GM12878 (cell line): ENCODE measurements at regions not wholly inside any gene's neighbourhood (a gene's known extent, or its start where the extent isn't known, plus 50 kb on each side); places are given as distances from the start of the nearest gene placed in this dataset.
A peak's percentile ranks its signal among the peaks of the same experiment; 100 is the strongest.

Source experiments
- ATAC-seq: fragments of 200-7000 bp; cut with Tn5 transposase; 3 replicates; pipeline ENCODE4 v1.9.1; 2020; ENCODE audit warnings: mild to moderate bottlenecking, moderate library complexity
- BruUV-seq: library from RNA; stranded (reverse); fragments of 400-500 nt; replicated peaks from 2 replicates; lab custom pipeline; 2021; lab: Mats Ljungman, UMichigan
- CTCF ChIA-PET: fragments of 300-600 bp; sonication (Branson Sonifier 250); formaldehyde crosslinking; extraction: SDS; loops from one replicate; lab custom pipeline; 2021; ENCODE audit warnings: inconsistent platforms; lab: Yijun Ruan, JAX
- POLR2A ChIA-PET: fragments of 350-600 bp; formaldehyde crosslinking; extraction: SDS; loops from one replicate; lab custom pipeline; 2021; ENCODE audit warnings: inconsistent platforms; lab: Charles Lee
- RAD21 ChIA-PET: fragments of 300-600 bp; sonication (Branson Sonifier 250); formaldehyde crosslinking; loops from one replicate; lab custom pipeline; 2023; ENCODE audit warnings: antibody characterized with exemption; ENCODE audit not compliant: unreplicated experiment; lab: Charles Lee
- SMC1A ChIA-PET: fragments of 300-600 bp; sonication (Branson Sonifier 250); formaldehyde crosslinking; loops from one replicate; lab custom pipeline; 2023; ENCODE audit not compliant: unreplicated experiment, uncharacterized antibody; lab: Charles Lee
- DNase-seq: peaks from one replicate; pipeline ENCODE4 v3.0.0-alpha.2; 2011; ENCODE audit warnings: low read depth, low spot score
- FAIRE-seq: peaks from 3 replicates; lab custom pipeline; 2011; peaks lifted over from hg19 to GRCh38; lab: Jason Lieb, UNC
- H2AFZ ChIP-seq: 2 replicates; pipeline ENCODE4 v1.6.0; 2011; ENCODE audit warnings: low read depth, low read length, control low read depth; ENCODE audit not compliant: control insufficient read depth
- H3K27ac ChIP-seq: 2 replicates; pipeline ENCODE4 v1.5.1; 2011; ENCODE audit warnings: control low read depth; ENCODE audit not compliant: control insufficient read depth, insufficient read depth
- H3K27me3 ChIP-seq, 2 experiments: replicated peaks in 1 of 2; 2 replicates each; pipeline versions ENCODE4 v1.6.0 to v1.6.1; 2011; ENCODE audit warnings: low read length in 1 of 2; ENCODE audit not compliant: control insufficient read depth in 2 of 2, insufficient read depth in 2 of 2
- H3K36me3 ChIP-seq, 2 experiments: 2 replicates each; pipeline ENCODE4 v1.5.1; 2011; ENCODE audit warnings: low read length in 1 of 2; ENCODE audit not compliant: control insufficient read depth in 2 of 2, insufficient read depth in 2 of 2
- H3K4me1 ChIP-seq: 2 replicates; pipeline ENCODE4 v1.6.1; 2011; ENCODE audit warnings: mild to moderate bottlenecking, low read length, moderate library complexity, mixed read lengths; ENCODE audit not compliant: control insufficient read depth, insufficient read depth
- H3K4me2 ChIP-seq: 2 replicates; pipeline ENCODE4 v1.6.0; 2011; ENCODE audit warnings: control low read depth; ENCODE audit not compliant: control insufficient read depth, insufficient read depth
- H3K4me3 ChIP-seq: fragments of 200-600 bp; sonication (generic); 2 replicates; pipeline ENCODE4 v1.5.1; 2016
- H3K79me2 ChIP-seq: 2 replicates; pipeline ENCODE4 v1.6.0; 2011; ENCODE audit warnings: low read length; ENCODE audit not compliant: control insufficient read depth, insufficient read depth
- H3K9ac ChIP-seq: 2 replicates; pipeline ENCODE4 v1.8.0; 2011; ENCODE audit warnings: low read length, control low read depth, mixed read lengths; ENCODE audit not compliant: control insufficient read depth, insufficient read depth
- H3K9me3 ChIP-seq: replicated peaks from 3 replicates; pipeline ENCODE4 v1.5.1; 2011; ENCODE audit warnings: mild to moderate bottlenecking, low read length; ENCODE audit not compliant: control insufficient read depth, insufficient read depth
- H4K20me1 ChIP-seq: 2 replicates; pipeline ENCODE4 v1.6.0; 2011; ENCODE audit not compliant: control insufficient read depth, insufficient read depth
- ATF2 ChIP-seq: IDR thresholded peaks from 2 replicates; pipeline ENCODE4 v1.6.1; 2012; ENCODE audit warnings: low read length, inconsistent platforms
- CBFB ChIP-seq: IDR thresholded peaks from 2 replicates; pipeline ENCODE4 v1.6.1; 2016; ENCODE audit warnings: antibody characterized with exemption, low read depth
- CHD1 ChIP-seq: IDR thresholded peaks from 2 replicates; pipeline ENCODE4 v1.6.1; 2012; ENCODE audit warnings: low read depth, low read length, improper control_type of control experiment
- CHD2 ChIP-seq: IDR thresholded peaks from 2 replicates; pipeline ENCODE4 v1.6.1; 2011; ENCODE audit warnings: low read depth, low read length, improper control_type of control experiment, borderline replicate concordance
- ESRRA ChIP-seq: IDR thresholded peaks from 2 replicates; pipeline ENCODE4 v1.6.1; 2012; ENCODE audit warnings: mild to moderate bottlenecking, low read length, improper control_type of control experiment
- NFYB ChIP-seq: IDR thresholded peaks from 2 replicates; pipeline ENCODE4 v1.6.1; 2011; ENCODE audit warnings: low read depth, mild to moderate bottlenecking, low read length, improper control_type of control experiment, moderate library complexity; ENCODE audit not compliant: insufficient read depth
- PAX8 ChIP-seq: fragments of 450-650 bp; IDR thresholded peaks from 2 replicates; pipeline ENCODE4 v1.6.1; 2017; ENCODE audit warnings: mild to moderate bottlenecking, moderate library complexity
- POLR2A ChIP-seq: IDR thresholded peaks from 2 replicates; pipeline ENCODE4 v1.6.1; 2011; ENCODE audit warnings: low read depth, mild to moderate bottlenecking, low read length
- POLR2AphosphoS5 ChIP-seq: IDR thresholded peaks from 2 replicates; pipeline ENCODE4 v1.6.1; 2011; ENCODE audit warnings: mild to moderate bottlenecking, low read length, inconsistent platforms
- SMARCA5 ChIP-seq: fragments of 450-650 bp; IDR thresholded peaks from 2 replicates; pipeline ENCODE4 v1.6.1; 2017; ENCODE audit warnings: mild to moderate bottlenecking
- WGBS: methylation state at CpG from one replicate; pipeline ENCODE4 v1.1.6; 2016; ENCODE audit warnings: low lambda C conversion rate; ENCODE audit not compliant: insufficient replicate concordance, insufficient coverage; ENCODE audit errors: missing lambda C conversion rate; 5-methylcytosine and 5-hydroxymethylcytosine counted together
- in situ Hi-C: fragments of 300-500 bp; cut with MboI; formaldehyde crosslinking; loops from 9 replicates; pipeline ENCODE4 v1.14.3; 2018; ENCODE audit warnings: mixed read lengths
- intact Hi-C: fragments of 100-400 bp; cut with micrococcal nuclease; formaldehyde crosslinking; loops from one replicate; pipeline ENCODE4 v1.14.2; 2022; ENCODE audit not compliant: unreplicated experiment
- TF ChIP-seq, protein P1 (sequence below): IDR thresholded peaks from 2 replicates; pipeline ENCODE4 v1.6.1; 2011; ENCODE audit warnings: mild to moderate bottlenecking, low read depth, low read length, moderate library complexity; ENCODE audit not compliant: insufficient replicate concordance
- TF ChIP-seq, protein P2 (sequence below): fragments of 450-650 bp; formaldehyde crosslinking; IDR thresholded peaks from 2 replicates; pipeline ENCODE4 v1.5.0; 2022; ENCODE audit warnings: mild to moderate bottlenecking, missing genetic modification characterization
- TF ChIP-seq, protein P3 (sequence below): fragments of 450-650 bp; IDR thresholded peaks from 2 replicates; pipeline ENCODE4 v1.6.1; 2017; ENCODE audit warnings: mild to moderate bottlenecking
- TF ChIP-seq, protein P4 (sequence below): fragments of 450-650 bp; IDR thresholded peaks from 2 replicates; pipeline ENCODE4 v1.6.1; 2017; ENCODE audit warnings: low read depth, mild to moderate bottlenecking, moderate library complexity

GRCh38 chr1:59146651-59147358, 150.1 kb upstream of the FGGY start:
- ATAC-seq (peak; percentile 87), DNase-seq (no peak), FAIRE-seq (peak; percentile 47)
- H3K27ac ChIP-seq, result peak overlapping the region; percentile 60
- H3K27me3 ChIP-seq, result no peaks in the 10 kb centered on the region
- in situ Hi-C loops, result no loop called here
- no peaks in the 10 kb centered on the region for H3K79me2 ChIP-seq
- H3K4me2 ChIP-seq, result peak overlapping the region; percentile 84
- ChIA-PET RAD21 (interaction anchor here (1.1 kb wide), 1 partner anchor 361 kb away, joined by 3 read pairs; no protein-coding TSS in a partner anchor), CTCF (interaction anchor here (1.6 kb wide), 1 partner anchor 146 kb away, joined by 3 read pairs; no protein-coding TSS in a partner anchor), POLR2A (interaction anchor here (0.7 kb wide), 1 partner anchor 214 kb away, joined by 3 read pairs; no protein-coding TSS in a partner anchor), SMC1A (interaction anchor here (1.6 kb wide), 1 partner anchor 133 kb away, joined by 3 read pairs; no protein-coding TSS in a partner anchor)
- H2AFZ ChIP-seq, result peak overlapping the region; percentile 90
- no TSS peak for BruUV-seq
- H3K4me1 ChIP-seq, result peaks cover 32% of the 10 kb centered on the region
- H3K9ac ChIP-seq, result peak overlapping the region; percentile 66
- no peaks in the 10 kb centered on the region for H4K20me1 ChIP-seq
- H3K36me3 ChIP-seq, result no peaks in the 10 kb centered on the region
- intact Hi-C loops, result loop anchor here (2.0 to 10.0 kb wide), 4 partner anchors 132 to 550 kb away; partner anchors contain the start of genes FGGY and JUN
- H3K9me3 ChIP-seq, result no peaks in the 10 kb centered on the region
- peak overlapping the region; percentile 62 for H3K4me3 ChIP-seq
- under 1% methylated on average over 29 of the region's 52 CpGs for WGBS
- TF ChIP-seq NFYB (no peak), ESRRA (no peak), CHD1 (no peak), SMARCA5 (0 out of 2 replicates have a peak, but pooled peaks have one; percentile 54), PAX8 (no peak), CHD2 (no peak), POLR2A (peak; percentile 73), ATF2 (no peak), POLR2AphosphoS5 (0 out of 2 replicates have a peak, but pooled peaks have one; percentile 51), CBFB (no peak)
- TF ChIP-seq, protein P1, sequence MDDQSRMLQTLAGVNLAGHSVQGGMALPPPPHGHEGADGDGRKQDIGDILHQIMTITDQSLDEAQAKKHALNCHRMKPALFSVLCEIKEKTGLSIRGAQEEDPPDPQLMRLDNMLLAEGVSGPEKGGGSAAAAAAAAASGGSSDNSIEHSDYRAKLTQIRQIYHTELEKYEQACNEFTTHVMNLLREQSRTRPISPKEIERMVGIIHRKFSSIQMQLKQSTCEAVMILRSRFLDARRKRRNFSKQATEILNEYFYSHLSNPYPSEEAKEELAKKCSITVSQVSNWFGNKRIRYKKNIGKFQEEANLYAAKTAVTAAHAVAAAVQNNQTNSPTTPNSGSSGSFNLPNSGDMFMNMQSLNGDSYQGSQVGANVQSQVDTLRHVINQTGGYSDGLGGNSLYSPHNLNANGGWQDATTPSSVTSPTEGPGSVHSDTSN, result no peak
- TF ChIP-seq, protein P2, sequence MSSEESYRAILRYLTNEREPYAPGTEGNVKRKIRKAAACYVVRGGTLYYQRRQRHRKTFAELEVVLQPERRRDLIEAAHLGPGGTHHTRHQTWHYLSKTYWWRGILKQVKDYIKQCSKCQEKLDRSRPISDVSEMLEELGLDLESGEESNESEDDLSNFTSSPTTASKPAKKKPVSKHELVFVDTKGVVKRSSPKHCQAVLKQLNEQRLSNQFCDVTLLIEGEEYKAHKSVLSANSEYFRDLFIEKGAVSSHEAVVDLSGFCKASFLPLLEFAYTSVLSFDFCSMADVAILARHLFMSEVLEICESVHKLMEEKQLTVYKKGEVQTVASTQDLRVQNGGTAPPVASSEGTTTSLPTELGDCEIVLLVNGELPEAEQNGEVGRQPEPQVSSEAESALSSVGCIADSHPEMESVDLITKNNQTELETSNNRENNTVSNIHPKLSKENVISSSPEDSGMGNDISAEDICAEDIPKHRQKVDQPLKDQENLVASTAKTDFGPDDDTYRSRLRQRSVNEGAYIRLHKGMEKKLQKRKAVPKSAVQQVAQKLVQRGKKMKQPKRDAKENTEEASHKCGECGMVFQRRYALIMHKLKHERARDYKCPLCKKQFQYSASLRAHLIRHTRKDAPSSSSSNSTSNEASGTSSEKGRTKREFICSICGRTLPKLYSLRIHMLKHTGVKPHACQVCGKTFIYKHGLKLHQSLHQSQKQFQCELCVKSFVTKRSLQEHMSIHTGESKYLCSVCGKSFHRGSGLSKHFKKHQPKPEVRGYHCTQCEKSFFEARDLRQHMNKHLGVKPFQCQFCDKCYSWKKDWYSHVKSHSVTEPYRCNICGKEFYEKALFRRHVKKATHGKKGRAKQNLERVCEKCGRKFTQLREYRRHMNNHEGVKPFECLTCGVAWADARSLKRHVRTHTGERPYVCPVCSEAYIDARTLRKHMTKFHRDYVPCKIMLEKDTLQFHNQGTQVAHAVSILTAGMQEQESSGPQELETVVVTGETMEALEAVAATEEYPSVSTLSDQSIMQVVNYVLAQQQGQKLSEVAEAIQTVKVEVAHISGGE, result no peak
- TF ChIP-seq, protein P3, sequence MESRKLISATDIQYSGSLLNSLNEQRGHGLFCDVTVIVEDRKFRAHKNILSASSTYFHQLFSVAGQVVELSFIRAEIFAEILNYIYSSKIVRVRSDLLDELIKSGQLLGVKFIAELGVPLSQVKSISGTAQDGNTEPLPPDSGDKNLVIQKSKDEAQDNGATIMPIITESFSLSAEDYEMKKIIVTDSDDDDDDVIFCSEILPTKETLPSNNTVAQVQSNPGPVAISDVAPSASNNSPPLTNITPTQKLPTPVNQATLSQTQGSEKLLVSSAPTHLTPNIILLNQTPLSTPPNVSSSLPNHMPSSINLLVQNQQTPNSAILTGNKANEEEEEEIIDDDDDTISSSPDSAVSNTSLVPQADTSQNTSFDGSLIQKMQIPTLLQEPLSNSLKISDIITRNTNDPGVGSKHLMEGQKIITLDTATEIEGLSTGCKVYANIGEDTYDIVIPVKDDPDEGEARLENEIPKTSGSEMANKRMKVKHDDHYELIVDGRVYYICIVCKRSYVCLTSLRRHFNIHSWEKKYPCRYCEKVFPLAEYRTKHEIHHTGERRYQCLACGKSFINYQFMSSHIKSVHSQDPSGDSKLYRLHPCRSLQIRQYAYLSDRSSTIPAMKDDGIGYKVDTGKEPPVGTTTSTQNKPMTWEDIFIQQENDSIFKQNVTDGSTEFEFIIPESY, result no peak
- TF ChIP-seq, protein P4, sequence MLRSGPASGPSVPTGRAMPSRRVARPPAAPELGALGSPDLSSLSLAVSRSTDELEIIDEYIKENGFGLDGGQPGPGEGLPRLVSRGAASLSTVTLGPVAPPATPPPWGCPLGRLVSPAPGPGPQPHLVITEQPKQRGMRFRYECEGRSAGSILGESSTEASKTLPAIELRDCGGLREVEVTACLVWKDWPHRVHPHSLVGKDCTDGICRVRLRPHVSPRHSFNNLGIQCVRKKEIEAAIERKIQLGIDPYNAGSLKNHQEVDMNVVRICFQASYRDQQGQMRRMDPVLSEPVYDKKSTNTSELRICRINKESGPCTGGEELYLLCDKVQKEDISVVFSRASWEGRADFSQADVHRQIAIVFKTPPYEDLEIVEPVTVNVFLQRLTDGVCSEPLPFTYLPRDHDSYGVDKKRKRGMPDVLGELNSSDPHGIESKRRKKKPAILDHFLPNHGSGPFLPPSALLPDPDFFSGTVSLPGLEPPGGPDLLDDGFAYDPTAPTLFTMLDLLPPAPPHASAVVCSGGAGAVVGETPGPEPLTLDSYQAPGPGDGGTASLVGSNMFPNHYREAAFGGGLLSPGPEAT, result peak; percentile 68; the same call in 1 of the 2 replicates
